GM12878 (cell line): ENCODE measurements at regions not wholly inside any gene's neighbourhood (a gene's known extent, or its start where the extent isn't known, plus 50 kb on each side); places are given as distances from the start of the nearest gene placed in this dataset.
"Not testable (repeated sequence)": the region's sequence is repeated elsewhere in the genome, so short reads cannot be mapped to it uniquely, and the experiment has no call there.

Experiments
- ATAC-seq: fragments of 200-7000 bp; cut with Tn5 transposase; 3 replicates; pipeline ENCODE4 v1.9.1; 2020; ENCODE audit warnings: mild to moderate bottlenecking, moderate library complexity
- BruUV-seq: library from RNA; stranded (reverse); fragments of 400-500 nt; replicated peaks from 2 replicates; lab custom pipeline; 2021; lab: Mats Ljungman, UMichigan
- CTCF ChIA-PET: fragments of 300-600 bp; sonication (Branson Sonifier 250); formaldehyde crosslinking; extraction: SDS; loops from one replicate; lab custom pipeline; 2021; ENCODE audit warnings: inconsistent platforms; lab: Yijun Ruan, JAX
- POLR2A ChIA-PET: fragments of 350-600 bp; formaldehyde crosslinking; extraction: SDS; loops from one replicate; lab custom pipeline; 2021; ENCODE audit warnings: inconsistent platforms; lab: Charles Lee
- RAD21 ChIA-PET: fragments of 300-600 bp; sonication (Branson Sonifier 250); formaldehyde crosslinking; loops from one replicate; lab custom pipeline; 2023; ENCODE audit warnings: antibody characterized with exemption; ENCODE audit not compliant: unreplicated experiment; lab: Charles Lee
- SMC1A ChIA-PET: fragments of 300-600 bp; sonication (Branson Sonifier 250); formaldehyde crosslinking; loops from one replicate; lab custom pipeline; 2023; ENCODE audit not compliant: unreplicated experiment, uncharacterized antibody; lab: Charles Lee
- DNase-seq: peaks from one replicate; pipeline ENCODE4 v3.0.0-alpha.2; 2011; ENCODE audit warnings: low read depth, low spot score
- FAIRE-seq: peaks from 3 replicates; lab custom pipeline; 2011; peaks lifted over from hg19 to GRCh38; lab: Jason Lieb, UNC
- H2AFZ ChIP-seq: 2 replicates; pipeline ENCODE4 v1.6.0; 2011; ENCODE audit warnings: low read depth, low read length, control low read depth; ENCODE audit not compliant: control insufficient read depth
- H3K27ac ChIP-seq: 2 replicates; pipeline ENCODE4 v1.5.1; 2011; ENCODE audit warnings: control low read depth; ENCODE audit not compliant: control insufficient read depth, insufficient read depth
- H3K27me3 ChIP-seq, 2 experiments: replicated peaks in 1 of 2; 2 replicates each; pipeline versions ENCODE4 v1.6.0 to v1.6.1; 2011; ENCODE audit warnings: low read length in 1 of 2; ENCODE audit not compliant: control insufficient read depth in 2 of 2, insufficient read depth in 2 of 2
- H3K36me3 ChIP-seq, 2 experiments: 2 replicates each; pipeline ENCODE4 v1.5.1; 2011; ENCODE audit warnings: low read length in 1 of 2; ENCODE audit not compliant: control insufficient read depth in 2 of 2, insufficient read depth in 2 of 2
- H3K4me1 ChIP-seq: 2 replicates; pipeline ENCODE4 v1.6.1; 2011; ENCODE audit warnings: mild to moderate bottlenecking, low read length, moderate library complexity, mixed read lengths; ENCODE audit not compliant: control insufficient read depth, insufficient read depth
- H3K4me2 ChIP-seq: 2 replicates; pipeline ENCODE4 v1.6.0; 2011; ENCODE audit warnings: control low read depth; ENCODE audit not compliant: control insufficient read depth, insufficient read depth
- H3K4me3 ChIP-seq: fragments of 200-600 bp; sonication (generic); 2 replicates; pipeline ENCODE4 v1.5.1; 2016
- H3K79me2 ChIP-seq: 2 replicates; pipeline ENCODE4 v1.6.0; 2011; ENCODE audit warnings: low read length; ENCODE audit not compliant: control insufficient read depth, insufficient read depth
- H3K9ac ChIP-seq: 2 replicates; pipeline ENCODE4 v1.8.0; 2011; ENCODE audit warnings: low read length, control low read depth, mixed read lengths; ENCODE audit not compliant: control insufficient read depth, insufficient read depth
- H3K9me3 ChIP-seq: replicated peaks from 3 replicates; pipeline ENCODE4 v1.5.1; 2011; ENCODE audit warnings: mild to moderate bottlenecking, low read length; ENCODE audit not compliant: control insufficient read depth, insufficient read depth
- H4K20me1 ChIP-seq: 2 replicates; pipeline ENCODE4 v1.6.0; 2011; ENCODE audit not compliant: control insufficient read depth, insufficient read depth
- CBX5 ChIP-seq: sonication (generic); IDR thresholded peaks from 2 replicates; pipeline ENCODE4 v1.6.1; 2016; ENCODE audit warnings: low read depth, moderate library complexity, mild to moderate bottlenecking, inconsistent platforms
- CEBPB ChIP-seq, 2 experiments: fragments of 150-350 bp in 1 of 2; IDR thresholded peaks; 2 replicates each; pipeline ENCODE4 v1.6.1; 2012 to 2014; ENCODE audit warnings: low read depth in 2 of 2, low read length in 2 of 2, borderline replicate concordance in 1 of 2, inconsistent platforms in 1 of 2
- FOXK2 ChIP-seq: fragments of 450-650 bp; IDR thresholded peaks from 2 replicates; pipeline ENCODE4 v1.6.1; 2017; ENCODE audit warnings: mild to moderate bottlenecking, moderate library complexity
- HDAC2 ChIP-seq: fragments of 200-600 bp; sonication (generic); IDR thresholded peaks from 2 replicates; pipeline ENCODE4 v1.6.1; 2017
- HDGF ChIP-seq: fragments of 450-650 bp; IDR thresholded peaks from 2 replicates; pipeline ENCODE4 v1.6.1; 2016; ENCODE audit warnings: antibody characterized with exemption
- MEF2A ChIP-seq: IDR thresholded peaks from 2 replicates; pipeline ENCODE4 v1.6.1; 2011; ENCODE audit warnings: low read depth, mild to moderate bottlenecking, low read length, moderate library complexity; ENCODE audit not compliant: insufficient read depth
- MXI1 ChIP-seq: fragments of 150-350 bp; IDR thresholded peaks from 2 replicates; pipeline ENCODE4 v1.6.1; 2011; ENCODE audit warnings: low read depth, mild to moderate bottlenecking, inconsistent platforms, low read length, improper control_type of control experiment
- NR2C2 ChIP-seq: IDR thresholded peaks from 2 replicates; pipeline ENCODE4 v1.6.1; 2011; ENCODE audit warnings: borderline replicate concordance, low read depth; ENCODE audit not compliant: control insufficient read depth, insufficient read length
- POLR2A ChIP-seq: IDR thresholded peaks from 2 replicates; pipeline ENCODE4 v1.6.1; 2011; ENCODE audit warnings: low read depth, mild to moderate bottlenecking, low read length
- RELB ChIP-seq: fragments of 450-650 bp; IDR thresholded peaks from 2 replicates; pipeline ENCODE4 v1.6.1; 2017; ENCODE audit warnings: low read depth, mild to moderate bottlenecking, moderate library complexity
- SMC3 ChIP-seq: IDR thresholded peaks from 2 replicates; pipeline ENCODE4 v1.6.1; 2011; ENCODE audit warnings: low read length, improper control_type of control experiment, borderline replicate concordance
- STAT1 ChIP-seq: fragments of 450-650 bp; conservative IDR thresholded peaks from 2 replicates; pipeline ENCODE4 v1.6.1; 2014; ENCODE audit warnings: antibody characterized with exemption, mild to moderate bottlenecking
- ZZZ3 ChIP-seq: IDR thresholded peaks from 2 replicates; pipeline ENCODE4 v1.6.1; 2011; ENCODE audit warnings: low read depth; ENCODE audit not compliant: control insufficient read depth, insufficient read length
- WGBS: methylation state at CpG from one replicate; pipeline ENCODE4 v1.1.6; 2016; ENCODE audit warnings: low lambda C conversion rate; ENCODE audit not compliant: insufficient replicate concordance, insufficient coverage; ENCODE audit errors: missing lambda C conversion rate; 5-methylcytosine and 5-hydroxymethylcytosine counted together
- in situ Hi-C: fragments of 300-500 bp; cut with MboI; formaldehyde crosslinking; loops from 9 replicates; pipeline ENCODE4 v1.14.3; 2018; ENCODE audit warnings: mixed read lengths
- intact Hi-C: fragments of 100-400 bp; cut with micrococcal nuclease; formaldehyde crosslinking; loops from one replicate; pipeline ENCODE4 v1.14.2; 2022; ENCODE audit not compliant: unreplicated experiment
- TF ChIP-seq, protein P1 (sequence below): fragments of 450-650 bp; IDR thresholded peaks from 2 replicates; pipeline ENCODE4 v1.6.1; 2017; ENCODE audit warnings: antibody characterized with exemption, mild to moderate bottlenecking, moderate library complexity

GRCh38 chr18:46226461-46226860 is 122.3 kb downstream of the HAUS1 start:
- DNase-seq (no peak), FAIRE-seq (no peak), ATAC-seq (no peak)
- H3K27me3 ChIP-seq: no peaks in the 10 kb centered on the region
- in situ Hi-C loops: no loop called here
- H3K9ac ChIP-seq: no peak overlapping the region
- no peaks in the 10 kb centered on the region for H3K9me3 ChIP-seq
- H2AFZ ChIP-seq: no peak overlapping the region
- intact Hi-C loops: no loop called here
- H3K4me3 ChIP-seq: no peak overlapping the region
- RAD21 ChIA-PET: no interaction called here
- CTCF ChIA-PET: interaction anchor here (1.0 to 1.1 kb wide), 3 partner anchors 9 to 53 kb away, joined by 3 to 5 read pairs (median 4); a partner anchor contains a TSS
- no peaks in the 10 kb centered on the region; the same call in 1 of the 2 replicates for H3K4me1 ChIP-seq
- H3K79me2 ChIP-seq: peaks cover 4% of the 10 kb centered on the region
- SMC1A ChIA-PET: interaction anchor here (1.4 to 1.5 kb wide), 2 partner anchors 9 to 14 kb away, joined by 4 read pairs; no protein-coding TSS in a partner anchor
- no peak overlapping the region for H3K27ac ChIP-seq
- peaks cover 2 to 4% of the 10 kb centered on the region in 2 experiments; a peak in 3 of 4 replicates for H3K36me3 ChIP-seq
- no peak for TF ChIP-seq MEF2A
- TF ChIP-seq STAT1: no peak
- no peak for TF ChIP-seq FOXK2
- TF ChIP-seq ZZZ3: no peak
- TF ChIP-seq POLR2A: no peak
- TF ChIP-seq HDGF: no peak
- TF ChIP-seq CEBPB (IDR thresholded peaks at IDR 0.05; ENCODE audit: borderline replicate concordance in 1 of 2, low read depth in 2 of 2, low read length in 2 of 2): no peak
- no peak for TF ChIP-seq RELB
- TF ChIP-seq SMC3: no peak
- no peak for TF ChIP-seq NR2C2
- no peak for TF ChIP-seq CBX5
- TF ChIP-seq, protein P1, sequence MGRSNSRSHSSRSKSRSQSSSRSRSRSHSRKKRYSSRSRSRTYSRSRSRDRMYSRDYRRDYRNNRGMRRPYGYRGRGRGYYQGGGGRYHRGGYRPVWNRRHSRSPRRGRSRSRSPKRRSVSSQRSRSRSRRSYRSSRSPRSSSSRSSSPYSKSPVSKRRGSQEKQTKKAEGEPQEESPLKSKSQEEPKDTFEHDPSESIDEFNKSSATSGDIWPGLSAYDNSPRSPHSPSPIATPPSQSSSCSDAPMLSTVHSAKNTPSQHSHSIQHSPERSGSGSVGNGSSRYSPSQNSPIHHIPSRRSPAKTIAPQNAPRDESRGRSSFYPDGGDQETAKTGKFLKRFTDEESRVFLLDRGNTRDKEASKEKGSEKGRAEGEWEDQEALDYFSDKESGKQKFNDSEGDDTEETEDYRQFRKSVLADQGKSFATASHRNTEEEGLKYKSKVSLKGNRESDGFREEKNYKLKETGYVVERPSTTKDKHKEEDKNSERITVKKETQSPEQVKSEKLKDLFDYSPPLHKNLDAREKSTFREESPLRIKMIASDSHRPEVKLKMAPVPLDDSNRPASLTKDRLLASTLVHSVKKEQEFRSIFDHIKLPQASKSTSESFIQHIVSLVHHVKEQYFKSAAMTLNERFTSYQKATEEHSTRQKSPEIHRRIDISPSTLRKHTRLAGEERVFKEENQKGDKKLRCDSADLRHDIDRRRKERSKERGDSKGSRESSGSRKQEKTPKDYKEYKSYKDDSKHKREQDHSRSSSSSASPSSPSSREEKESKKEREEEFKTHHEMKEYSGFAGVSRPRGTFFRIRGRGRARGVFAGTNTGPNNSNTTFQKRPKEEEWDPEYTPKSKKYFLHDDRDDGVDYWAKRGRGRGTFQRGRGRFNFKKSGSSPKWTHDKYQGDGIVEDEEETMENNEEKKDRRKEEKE: no peak
- TF ChIP-seq MXI1: no peak
- TF ChIP-seq HDAC2: no peak
- POLR2A ChIA-PET: no interaction called here
- no peaks in the 10 kb centered on the region for H4K20me1 ChIP-seq
- no CpG with 5 or more reads among the region's 1 CpG for WGBS
- H3K4me2 ChIP-seq: no peak overlapping the region
- BruUV-seq: no TSS peak

- not testable (repeated sequence) for FAIRE-seq, BruUV-seq
Measured at GRCh38 chr18:46229641-46230040, 125.5 kb downstream of the HAUS1 start.

More at GRCh38 chr18:46229641-46230040, 125.5 kb downstream of the HAUS1 start:
- H4K20me1 ChIP-seq, H3K27ac ChIP-seq, H3K9me3 ChIP-seq, ATAC-seq, H3K4me1 ChIP-seq, H3K4me3 ChIP-seq, H3K9ac ChIP-seq, H3K36me3 ChIP-seq, in situ Hi-C loops, H2AFZ ChIP-seq, intact Hi-C loops, H3K4me2 ChIP-seq, DNase-seq, RAD21 ChIA-PET, H3K79me2 ChIP-seq, H3K27me3 ChIP-seq: not testable (repeated sequence)
- POLR2A ChIA-PET: interaction anchor here (0.6 kb wide), 1 partner anchor 31 kb away, joined by 7 read pairs; no protein-coding TSS in a partner anchor
- SMC1A ChIA-PET: interaction anchor here (1.5 kb wide), 1 partner anchor 12 kb away, joined by 3 read pairs; no protein-coding TSS in a partner anchor
- CTCF ChIA-PET: interaction anchor here (0.8 kb wide), 1 partner anchor 52 kb away, joined by 3 read pairs; no protein-coding TSS in a partner anchor
- 90% methylated on average over 11 of the region's 11 CpGs for WGBS
